Left lung (tissue), 4 donors: ENCODE measurements at regions not wholly inside any gene's neighbourhood (a gene's known extent, or its start where the extent isn't known, plus 50 kb on each side); places are given as distances from the start of the nearest gene placed in this dataset.

Source experiments
- ATAC-seq: fragments of 200-7000 bp; cut with Tn5 transposase; one replicate; pipeline ENCODE4 v1.9.1; 2020; ENCODE audit warnings: moderate library complexity
- DNase-seq, 4 donors: peaks; one replicate each; pipeline ENCODE4 v3.0.0-alpha.2; 2013 to 2020
- H3K27ac ChIP-seq, 2 donors: fragments of 200-600 bp; sonication (generic) in 1 of 2; one replicate each; pipeline versions ENCODE4 v1.5.0 to v1.8.0; 2020 to 2021
- H3K27me3 ChIP-seq, 2 donors: fragments of 200-600 bp; sonication (generic) in 1 of 2; one replicate each; pipeline versions ENCODE4 v1.5.0 to v1.8.0; 2020 to 2021
- H3K36me3 ChIP-seq, 2 donors: fragments of 200-600 bp; sonication (generic) in 1 of 2; one replicate each; pipeline versions ENCODE4 v1.5.0 to v1.8.0; 2020 to 2021
- H3K4me1 ChIP-seq, 2 donors: fragments of 200-600 bp; one replicate each; pipeline ENCODE4 v1.8.0; 2021
- H3K4me3 ChIP-seq, 2 donors: fragments of 200-600 bp; sonication (generic) in 1 of 2; one replicate each; pipeline versions ENCODE4 v1.5.0 to v1.8.0; 2020 to 2021; ENCODE audit warnings: mild to moderate bottlenecking in 1 of 2
- H3K9me3 ChIP-seq, 2 donors: fragments of 200-600 bp; sonication (generic) in 1 of 2; one replicate each; pipeline versions ENCODE4 v1.5.0 to v1.8.0; 2020 to 2021
- intact Hi-C, 2 donors: fragments of 100-400 bp; cut with DNase I; formaldehyde crosslinking; loops; one replicate each; pipeline versions ENCODE4 v1.11.2 to v1.14.2; 2022
- TF ChIP-seq, protein P1 (sequence below), 2 donors: fragments of 200-600 bp; sonication (generic) in 1 of 2; IDR thresholded peaks; one replicate each; pipeline versions ENCODE4 v1.5.0 to v1.8.0; 2021; ENCODE audit warnings: antibody characterized with exemption in 2 of 2
- donor health status: DM: no; HTN: yes; CAD: no.
- donor health status: DM: no; HTN: no; CAD: no.

DNA sequence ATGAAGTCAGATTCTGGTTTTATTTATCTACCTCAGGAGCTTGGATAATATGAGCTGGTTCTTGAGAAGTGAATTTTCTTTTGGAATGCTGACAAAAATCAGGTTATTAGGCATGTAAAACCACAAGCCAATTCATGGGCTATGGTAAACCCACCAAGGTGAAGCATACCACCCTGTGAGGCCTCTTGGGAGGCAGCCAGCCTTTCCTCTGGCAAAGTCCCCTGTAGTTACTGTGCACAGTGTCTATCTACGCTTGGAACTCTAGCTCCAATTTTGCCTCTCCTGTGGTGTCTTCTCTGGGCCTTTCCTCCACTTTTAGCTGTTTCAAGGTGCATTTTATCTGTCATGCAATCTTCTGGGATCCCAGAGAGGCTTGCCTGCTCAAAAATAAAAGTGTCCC lies 242.7 kb upstream of the ZSWIM2 start:
- intact Hi-C loops, result no loop called here
- Histone ChIP-seq H3K27ac (no peak overlapping the region), H3K4me1 (peaks cover 0 to 6% of the 10 kb centered on the region in 2 donors), H3K27me3 (no peaks in the 10 kb centered on the region), H3K9me3 (no peaks in the 10 kb centered on the region), H3K36me3 (no peaks in the 10 kb centered on the region), H3K4me3 (no peak overlapping the region)
- no peak for ATAC-seq
- DNase-seq, result no peak
- TF ChIP-seq, protein P1, sequence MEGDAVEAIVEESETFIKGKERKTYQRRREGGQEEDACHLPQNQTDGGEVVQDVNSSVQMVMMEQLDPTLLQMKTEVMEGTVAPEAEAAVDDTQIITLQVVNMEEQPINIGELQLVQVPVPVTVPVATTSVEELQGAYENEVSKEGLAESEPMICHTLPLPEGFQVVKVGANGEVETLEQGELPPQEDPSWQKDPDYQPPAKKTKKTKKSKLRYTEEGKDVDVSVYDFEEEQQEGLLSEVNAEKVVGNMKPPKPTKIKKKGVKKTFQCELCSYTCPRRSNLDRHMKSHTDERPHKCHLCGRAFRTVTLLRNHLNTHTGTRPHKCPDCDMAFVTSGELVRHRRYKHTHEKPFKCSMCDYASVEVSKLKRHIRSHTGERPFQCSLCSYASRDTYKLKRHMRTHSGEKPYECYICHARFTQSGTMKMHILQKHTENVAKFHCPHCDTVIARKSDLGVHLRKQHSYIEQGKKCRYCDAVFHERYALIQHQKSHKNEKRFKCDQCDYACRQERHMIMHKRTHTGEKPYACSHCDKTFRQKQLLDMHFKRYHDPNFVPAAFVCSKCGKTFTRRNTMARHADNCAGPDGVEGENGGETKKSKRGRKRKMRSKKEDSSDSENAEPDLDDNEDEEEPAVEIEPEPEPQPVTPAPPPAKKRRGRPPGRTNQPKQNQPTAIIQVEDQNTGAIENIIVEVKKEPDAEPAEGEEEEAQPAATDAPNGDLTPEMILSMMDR (IDR thresholded peaks at IDR 0.05), result no peak

DNA sequence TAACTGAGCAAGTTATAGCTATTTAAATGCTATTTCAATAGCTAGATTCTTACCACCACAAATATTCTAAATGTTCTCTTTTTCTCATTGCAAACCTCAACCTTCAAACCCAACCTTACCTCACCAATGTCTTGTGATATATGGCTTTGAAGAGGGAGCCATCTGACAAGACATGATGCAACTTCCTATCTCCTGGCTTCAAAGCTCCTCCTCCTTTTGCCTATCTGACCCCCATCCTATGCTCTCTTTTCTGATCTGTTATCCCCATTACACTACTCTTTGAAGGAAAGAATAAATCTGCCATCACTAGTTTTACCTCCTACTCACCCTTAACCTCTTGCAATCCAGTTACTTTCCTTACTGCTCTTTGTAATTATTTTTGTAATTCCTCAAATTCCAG lies 235.6 kb upstream of the ZSWIM2 start:
- H3K36me3 ChIP-seq, result no peaks in the 10 kb centered on the region
- intact Hi-C loops, result no loop called here
- no peak overlapping the region for H3K27ac ChIP-seq
- no peak overlapping the region for H3K4me3 ChIP-seq
- no peaks in the 10 kb centered on the region for H3K4me1 ChIP-seq
- no peak for DNase-seq
- TF ChIP-seq, protein P1 (IDR thresholded peaks at IDR 0.05), result no peak
- no peaks in the 10 kb centered on the region for H3K9me3 ChIP-seq
- H3K27me3 ChIP-seq, result no peaks in the 10 kb centered on the region
- no peak for ATAC-seq

DNA sequence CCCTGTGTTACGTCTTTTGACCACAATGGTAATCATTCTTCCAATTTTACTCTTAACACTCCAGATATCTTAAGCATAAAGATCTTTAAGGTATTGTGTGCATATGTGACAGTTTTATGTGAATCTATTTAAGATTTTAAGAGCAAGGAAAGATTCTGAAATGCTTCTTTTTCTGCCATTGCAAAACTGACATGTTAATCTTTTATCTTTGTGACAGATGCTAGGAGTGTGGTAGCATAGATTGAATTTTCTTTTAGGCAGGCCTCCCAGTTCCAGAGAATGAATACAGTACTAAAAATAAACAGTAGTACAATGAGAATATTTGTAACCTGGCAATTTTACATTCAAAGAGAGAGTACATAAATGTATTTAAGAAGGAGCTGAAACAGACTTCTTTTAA lies 232.5 kb upstream of the ZSWIM2 start:
- H3K9me3 ChIP-seq, result no peaks in the 10 kb centered on the region
- H3K4me3 ChIP-seq, result no peak overlapping the region
- intact Hi-C loops, result no loop called here
- DNase-seq (no peak), ATAC-seq (no peak)
- H3K27me3 ChIP-seq, result no peaks in the 10 kb centered on the region
- no peak overlapping the region for H3K27ac ChIP-seq
- TF ChIP-seq, protein P1 (IDR thresholded peaks at IDR 0.05), result no peak
- no peaks in the 10 kb centered on the region for H3K36me3 ChIP-seq
- no peaks in the 10 kb centered on the region for H3K4me1 ChIP-seq

DNA sequence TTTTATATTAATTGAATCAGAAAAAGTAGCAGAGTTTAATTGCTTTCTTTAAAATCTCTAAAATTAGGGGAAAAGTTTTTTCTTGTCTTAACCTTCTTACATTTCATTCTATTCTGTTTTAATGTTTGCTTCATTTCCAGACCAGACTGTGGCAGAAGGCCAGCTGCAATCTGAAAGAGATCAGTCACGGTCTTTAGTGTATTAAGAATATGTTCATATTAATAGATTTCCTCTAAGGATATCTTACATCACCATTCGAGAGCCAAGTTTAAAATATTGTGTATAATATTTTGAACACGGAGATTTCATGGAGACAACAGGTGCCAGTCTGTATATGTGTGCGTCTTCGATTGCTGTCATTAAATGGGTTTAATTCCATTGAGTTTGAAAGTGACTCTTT lies 230.9 kb upstream of the ZSWIM2 start:
- TF ChIP-seq, protein P1 (IDR thresholded peaks at IDR 0.05), result no peak
- H3K4me3 ChIP-seq, result no peak overlapping the region
- H3K36me3 ChIP-seq, result no peaks in the 10 kb centered on the region
- ATAC-seq, result no peak
- H3K27ac ChIP-seq, result no peak overlapping the region
- DNase-seq, result peak in 2 of 4 donors; percentile 2 to 32
- H3K9me3 ChIP-seq, result peaks cover 0 to 3% of the 10 kb centered on the region in 2 donors
- intact Hi-C loops, result no loop called here
- H3K4me1 ChIP-seq, result no peaks in the 10 kb centered on the region
- H3K27me3 ChIP-seq, result no peaks in the 10 kb centered on the region

DNA sequence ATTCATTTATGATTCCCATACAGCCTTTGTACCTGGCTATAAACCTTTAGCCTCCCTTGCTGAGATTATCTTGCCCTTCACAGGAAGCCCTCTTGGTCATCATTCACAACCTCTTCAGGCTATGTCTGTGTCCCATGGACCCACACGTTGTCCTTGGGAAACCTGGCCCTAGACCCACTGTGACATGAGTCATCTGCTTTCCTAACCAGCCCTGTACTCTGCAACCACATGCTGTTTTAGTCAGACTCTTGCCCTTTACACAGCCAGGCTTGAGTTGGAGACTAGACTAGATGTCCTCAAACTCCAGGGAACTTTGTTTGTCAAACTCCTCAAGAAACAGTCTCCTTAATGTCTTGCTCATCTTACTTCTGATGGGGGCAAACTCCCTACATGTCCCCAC lies 229.3 kb upstream of the ZSWIM2 start:
- H3K27ac ChIP-seq, result no peak overlapping the region
- no peak overlapping the region for H3K4me3 ChIP-seq
- no peaks in the 10 kb centered on the region for H3K4me1 ChIP-seq
- H3K27me3 ChIP-seq, result no peaks in the 10 kb centered on the region
- no peak for DNase-seq
- TF ChIP-seq, protein P1 (IDR thresholded peaks at IDR 0.05), result no peak
- no peak for ATAC-seq
- peaks cover 0 to 3% of the 10 kb centered on the region in 2 donors for H3K9me3 ChIP-seq
- no peaks in the 10 kb centered on the region for H3K36me3 ChIP-seq
- intact Hi-C loops, result no loop called here
